KMS-11 (cell line): ENCODE measurements at regions not wholly inside any gene's neighbourhood (a gene's known extent, or its start where the extent isn't known, plus 50 kb on each side); places are given as distances from the start of the nearest gene placed in this dataset.
"Not testable (repeated sequence)": the region's sequence is repeated elsewhere in the genome, so short reads cannot be mapped to it uniquely, and the experiment has no call there.

Experiments used
- H2AFZ ChIP-seq: fragments of 200-600 bp; sonication (generic); 2 replicates; pipeline ENCODE4 v1.6.1; 2016; ENCODE audit warnings: antibody characterized with exemption, mixed run types, low read depth
- H3K27ac ChIP-seq: fragments of 200-600 bp; sonication (generic); 2 replicates; pipeline ENCODE4 v1.6.1; 2016; ENCODE audit warnings: mild to moderate bottlenecking, mixed run types
- H3K27me3 ChIP-seq: fragments of 200-600 bp; sonication (generic); 2 replicates; pipeline ENCODE4 v1.6.1; 2017; ENCODE audit warnings: mild to moderate bottlenecking, low read depth, mixed run types, moderate library complexity; ENCODE audit not compliant: insufficient read depth
- H3K36me3 ChIP-seq: fragments of 200-600 bp; sonication (generic); 2 replicates; pipeline ENCODE4 v1.6.1; 2017; ENCODE audit warnings: mild to moderate bottlenecking, mixed run types; ENCODE audit not compliant: insufficient read depth
- H3K4me1 ChIP-seq: fragments of 200-600 bp; sonication (generic); 2 replicates; pipeline ENCODE4 v1.6.1; 2016; ENCODE audit warnings: mild to moderate bottlenecking, low read depth, mixed run types; ENCODE audit not compliant: poor library complexity, severe bottlenecking
- H3K4me2 ChIP-seq: fragments of 200-600 bp; sonication (generic); 2 replicates; pipeline ENCODE4 v1.7.0; 2016; ENCODE audit warnings: mild to moderate bottlenecking, mixed run types
- H3K4me3 ChIP-seq: fragments of 200-600 bp; sonication (generic); IDR thresholded peaks from 2 replicates; pipeline ENCODE4 v1.6.1; 2017; ENCODE audit warnings: low read depth, low read length, mixed read lengths; ENCODE audit not compliant: insufficient read depth
- H3K79me2 ChIP-seq: fragments of 200-600 bp; sonication (generic); 2 replicates; pipeline ENCODE4 v1.6.1; 2016; ENCODE audit warnings: low read depth, mixed run types; ENCODE audit not compliant: insufficient read depth
- H3K9ac ChIP-seq: fragments of 200-600 bp; sonication (generic); 2 replicates; pipeline ENCODE4 v1.6.1; 2016; ENCODE audit warnings: mild to moderate bottlenecking, mixed run types
- H4K20me1 ChIP-seq: fragments of 200-600 bp; sonication (generic); 2 replicates; pipeline ENCODE4 v1.6.1; 2016; ENCODE audit warnings: mild to moderate bottlenecking, mixed run types; ENCODE audit not compliant: insufficient read depth
- CTCF ChIP-seq: fragments of 200-600 bp; sonication (generic); conservative IDR thresholded peaks from 2 replicates; pipeline ENCODE4 v1.6.1; 2017; ENCODE audit warnings: low read depth, mild to moderate bottlenecking, antibody characterized with exemption, low read length, moderate library complexity, mixed read lengths

- Histone ChIP-seq H3K4me2 (no peak overlapping the region), H3K9ac (no peak overlapping the region), H3K4me1 (no peaks in the 10 kb centered on the region), H2AFZ (no peak overlapping the region), H3K4me3 (no peak overlapping the region), H3K36me3 (no peaks in the 10 kb centered on the region), H3K79me2 (no peaks in the 10 kb centered on the region), H4K20me1 (no peaks in the 10 kb centered on the region), H3K27ac (no peak overlapping the region), H3K27me3 (no peaks in the 10 kb centered on the region)
- no peak for TF ChIP-seq CTCF
These were observed 530.5 kb upstream of the PTCHD4 start for GRCh38 chr6:48641544-48641943.

- not testable (repeated sequence) for H3K27ac ChIP-seq, H3K4me1 ChIP-seq, H2AFZ ChIP-seq, H3K4me2 ChIP-seq, H3K79me2 ChIP-seq, H3K27me3 ChIP-seq, H3K9ac ChIP-seq, H3K36me3 ChIP-seq, H3K4me3 ChIP-seq, H4K20me1 ChIP-seq
These were observed 527.8 kb upstream of the PTCHD4 start for GRCh38 chr6:48638796-48639195.

GRCh38 chr6:48630511-48630910 lies 519.5 kb upstream of the PTCHD4 start:
- H2AFZ ChIP-seq, result no peak overlapping the region
- H3K27me3 ChIP-seq, result no peaks in the 10 kb centered on the region
- no peak overlapping the region for H3K4me2 ChIP-seq
- no peak overlapping the region for H3K27ac ChIP-seq
- no peaks in the 10 kb centered on the region for H3K79me2 ChIP-seq
- no peak overlapping the region for H3K9ac ChIP-seq
- no peaks in the 10 kb centered on the region for H3K36me3 ChIP-seq
- TF ChIP-seq CTCF, result no peak
- H3K4me1 ChIP-seq, result no peaks in the 10 kb centered on the region
- H4K20me1 ChIP-seq, result no peaks in the 10 kb centered on the region
- no peak overlapping the region for H3K4me3 ChIP-seq

GRCh38 chr6:48628316-48628715 lies 517.3 kb upstream of the PTCHD4 start:
- Histone ChIP-seq H4K20me1 (no peaks in the 10 kb centered on the region), H2AFZ (no peak overlapping the region), H3K4me1 (no peaks in the 10 kb centered on the region), H3K9ac (no peak overlapping the region), H3K4me3 (no peak overlapping the region), H3K79me2 (no peaks in the 10 kb centered on the region), H3K27ac (no peak overlapping the region), H3K27me3 (no peaks in the 10 kb centered on the region), H3K4me2 (no peak overlapping the region), H3K36me3 (no peaks in the 10 kb centered on the region)
- no peak for TF ChIP-seq CTCF

- H2AFZ ChIP-seq, result no peak overlapping the region
- no peak overlapping the region for H3K9ac ChIP-seq
- H3K4me2 ChIP-seq, result no peak overlapping the region
- no peak overlapping the region for H3K27ac ChIP-seq
- H3K4me1 ChIP-seq, result no peaks in the 10 kb centered on the region
- no peaks in the 10 kb centered on the region for H4K20me1 ChIP-seq
- no peaks in the 10 kb centered on the region for H3K79me2 ChIP-seq
- H3K36me3 ChIP-seq, result no peaks in the 10 kb centered on the region
- H3K27me3 ChIP-seq, result no peaks in the 10 kb centered on the region
- no peak overlapping the region for H3K4me3 ChIP-seq
- no peak for TF ChIP-seq CTCF
These were observed 515.4 kb upstream of the PTCHD4 start for GRCh38 chr6:48626421-48626820.
